HepG2 (cell line): ENCODE measurements at regions not wholly inside any gene's neighbourhood (a gene's known extent, or its start where the extent isn't known, plus 50 kb on each side); places are given as distances from the start of the nearest gene placed in this dataset.

Source experiments
- ATAC-seq: fragments of 200-7000 bp; cut with Tn5 transposase; 3 replicates; pipeline ENCODE4 v1.9.1; 2020; ENCODE audit warnings: mild to moderate bottlenecking, moderate library complexity
- BruUV-seq: library from RNA; stranded (reverse); fragments of 400-500 nt; replicated peaks from 2 replicates; lab custom pipeline; 2021; lab: Mats Ljungman, UMichigan
- CTCF ChIA-PET: fragments of 300-600 bp; formaldehyde crosslinking; extraction: SDS; loops from one replicate; lab custom pipeline; 2021; ENCODE audit warnings: low total read pairs, inconsistent platforms, low intra/inter-chr PET ratio; lab: Yijun Ruan, JAX
- POLR2A ChIA-PET: fragments of 350-600 bp; sonication (Branson Sonifier 250); formaldehyde crosslinking; loops from one replicate; lab custom pipeline; 2020; ENCODE audit warnings: antibody characterized with exemption, inconsistent platforms; lab: Yijun Ruan, JAX
- DNase-seq: peaks from one replicate; pipeline ENCODE4 v3.0.0-alpha.2; 2015; ENCODE audit warnings: low spot score
- FAIRE-seq: peaks from 3 replicates; lab custom pipeline; 2011; peaks lifted over from hg19 to GRCh38; lab: Jason Lieb, UNC
- H2AFZ ChIP-seq: one replicate; pipeline ENCODE4 v1.6.1; 2011; ENCODE audit warnings: low read length, inconsistent platforms
- H3K27ac ChIP-seq: fragments of 300-600 bp; 3 replicates; pipeline ENCODE4 v1.8.0; 2011; ENCODE audit warnings: mixed run types, mild to moderate bottlenecking, mixed read lengths, low read length, inconsistent platforms; ENCODE audit not compliant: insufficient read depth; ENCODE audit errors: extremely low read length
- H3K27me3 ChIP-seq, 2 experiments: fragments of 200-600 bp in 1 of 2; 2 replicates in 1 of 2; 3 replicates in 1 of 2; pipeline versions ENCODE4 v1.6.0 to v1.8.0; 2011; ENCODE audit warnings: low read length in 2 of 2, mild to moderate bottlenecking in 2 of 2, moderate library complexity in 2 of 2, inconsistent platforms in 1 of 2; ENCODE audit not compliant: insufficient read depth in 2 of 2, control insufficient read depth in 1 of 2
- H3K36me3 ChIP-seq, 2 experiments: fragments of 200-600 bp in 1 of 2; replicated peaks in 1 of 2; 2 replicates in 1 of 2; 3 replicates in 1 of 2; pipeline versions ENCODE4 v1.5.1 to v1.8.0; 2011; ENCODE audit warnings: low read length in 2 of 2, inconsistent platforms in 1 of 2; ENCODE audit not compliant: insufficient read depth in 2 of 2, control insufficient read depth in 1 of 2
- H3K4me1 ChIP-seq: 2 replicates; pipeline ENCODE4 v1.5.1; 2012; ENCODE audit warnings: low read length, inconsistent platforms; ENCODE audit not compliant: insufficient read depth
- H3K4me2 ChIP-seq: 2 replicates; pipeline ENCODE4 v1.6.0; 2011; ENCODE audit warnings: low read depth, low read length, inconsistent platforms
- H3K4me3 ChIP-seq, 3 experiments: fragments of 200-600 bp in 1 of 3; sonication (generic), shearing (Covaris generic) in 1 of 3; replicated peaks in 1 of 3; 2 replicates each; pipeline ENCODE4 v1.5.1; 2011 to 2016; ENCODE audit warnings: low read length in 3 of 3, inconsistent platforms in 2 of 3, low read depth in 2 of 3, mild to moderate bottlenecking in 2 of 3, control low read depth in 1 of 3, mixed read lengths in 1 of 3; ENCODE audit not compliant: insufficient read depth in 1 of 3
- H3K79me2 ChIP-seq: one replicate; pipeline ENCODE4 v1.6.1; 2011; ENCODE audit warnings: low read length, inconsistent platforms; ENCODE audit not compliant: insufficient read depth
- H3K9ac ChIP-seq: 2 replicates; pipeline ENCODE4 v1.6.0; 2011; ENCODE audit warnings: mild to moderate bottlenecking, low read depth, low read length, inconsistent platforms; ENCODE audit not compliant: insufficient read depth
- H3K9me3 ChIP-seq: 2 replicates; pipeline ENCODE4 v1.5.1; 2012; ENCODE audit warnings: mild to moderate bottlenecking, low read length
- H4K20me1 ChIP-seq: 2 replicates; pipeline ENCODE4 v1.6.0; 2011; ENCODE audit warnings: inconsistent platforms, mild to moderate bottlenecking, low read length, moderate library complexity; ENCODE audit not compliant: insufficient read depth
- ATF3 ChIP-seq: sonication (generic); formaldehyde crosslinking; IDR thresholded peaks from 2 replicates; pipeline ENCODE4 v1.4.0; 2020; ENCODE audit warnings: missing genetic modification reagents
- ELK4 ChIP-seq: sonication (generic); formaldehyde crosslinking; IDR thresholded peaks from 2 replicates; pipeline ENCODE4 v1.9.0; 2021; ENCODE audit warnings: missing genetic modification reagents, borderline replicate concordance
- KLF9 ChIP-seq: IDR thresholded peaks from 2 replicates; pipeline ENCODE4 v1.6.1; 2016; ENCODE audit warnings: low read depth
- MED8 ChIP-seq: sonication (generic); formaldehyde crosslinking; IDR thresholded peaks from 2 replicates; pipeline ENCODE4 v1.8.1; 2023; ENCODE audit warnings: mild to moderate bottlenecking, missing genetic modification reagents; ENCODE audit not compliant: insufficient replicate concordance
- MEIS2 ChIP-seq: sonication (generic); formaldehyde crosslinking; IDR thresholded peaks from 2 replicates; pipeline ENCODE4 v1.9.0; 2021; ENCODE audit warnings: mild to moderate bottlenecking, missing genetic modification reagents
- MTA1 ChIP-seq: sonication (generic); formaldehyde crosslinking; IDR thresholded peaks from 2 replicates; pipeline ENCODE4 v1.4.0; 2020; ENCODE audit warnings: missing genetic modification reagents, mild to moderate bottlenecking, borderline replicate concordance
- MTF2 ChIP-seq: sonication (generic); formaldehyde crosslinking; IDR thresholded peaks from 2 replicates; pipeline ENCODE4 v1.5.0; 2020; ENCODE audit warnings: missing genetic modification reagents, borderline replicate concordance
- NFKBIZ ChIP-seq: IDR thresholded peaks from 2 replicates; pipeline ENCODE4 v1.6.1; 2018; ENCODE audit warnings: missing genetic modification reagents, missing compliant biosample characterization
- SKI ChIP-seq: fragments of 450-650 bp; IDR thresholded peaks from one replicate; pipeline ENCODE4 v1.6.1; 2018; ENCODE audit warnings: mild to moderate bottlenecking; ENCODE audit not compliant: partially characterized antibody
- TRIM24 ChIP-seq: sonication (generic); formaldehyde crosslinking; IDR thresholded peaks from 2 replicates; pipeline ENCODE4 v1.8.0; 2022; ENCODE audit warnings: mild to moderate bottlenecking, missing genetic modification reagents
- ZBTB4 ChIP-seq: sonication (generic); formaldehyde crosslinking; IDR thresholded peaks from 2 replicates; pipeline ENCODE4 v1.4.0; 2020; ENCODE audit warnings: missing genetic modification reagents, mild to moderate bottlenecking, borderline replicate concordance
- ZNF205 ChIP-seq: IDR thresholded peaks from 2 replicates; pipeline ENCODE4 v1.6.1; 2018; ENCODE audit warnings: missing biosample characterization, missing genetic modification reagents
- ZNF615 ChIP-seq: sonication (generic); formaldehyde crosslinking; IDR thresholded peaks from 2 replicates; pipeline ENCODE4 v1.5.0; 2020; ENCODE audit warnings: mild to moderate bottlenecking, missing genetic modification reagents, borderline replicate concordance
- WGBS: methylation state at CpG from one replicate; pipeline ENCODE4 v1.1.6; 2017; ENCODE audit warnings: low lambda C conversion rate; 5-methylcytosine and 5-hydroxymethylcytosine counted together
- in situ Hi-C: cut with HindIII; loops from 2 replicates; pipeline ENCODE4 v1.10.0; 2017; ENCODE audit warnings: low pct_unique_long_range_greater_than_20kb; ENCODE audit not compliant: extremely low pct_ligation_motif_present
- intact Hi-C: fragments of 100-400 bp; cut with micrococcal nuclease; formaldehyde crosslinking; loops from one replicate; pipeline ENCODE4 v1.10.0; 2022; ENCODE audit not compliant: unreplicated experiment

GRCh38 chr13:80199585-80200292 lies 141.2 kb downstream of the SPRY2 start:
- Histone ChIP-seq H3K27me3 (no peaks in the 10 kb centered on the region), H3K9me3 (no peaks in the 10 kb centered on the region), H3K4me3 (no peak overlapping the region), H3K4me1 (no peaks in the 10 kb centered on the region), H3K4me2 (no peak overlapping the region), H4K20me1 (no peaks in the 10 kb centered on the region), H3K79me2 (no peaks in the 10 kb centered on the region), H3K9ac (no peak overlapping the region), H2AFZ (no peak overlapping the region), H3K36me3 (no peaks in the 10 kb centered on the region), H3K27ac (no peak overlapping the region)
- intact Hi-C loops (no loop called here), in situ Hi-C loops (no loop called here)
- no peak for DNase-seq
- no TSS peak for BruUV-seq
- WGBS, result 0% methylated on average over 3 of the region's 3 CpGs
- ChIA-PET CTCF (no interaction called here), POLR2A (no interaction called here)
- FAIRE-seq, result no peak
- no peak for TF ChIP-seq NFKBIZ
- TF ChIP-seq SKI, result no peak
- TF ChIP-seq ATF3, result no peak
- no peak for TF ChIP-seq TRIM24
- no peak for TF ChIP-seq ZNF205 (CRISPR knock-in tag)
- no peak for TF ChIP-seq KLF9 (CRISPR knock-in tag)
- TF ChIP-seq MEIS2 (CRISPR knock-in tag), result no peak
- TF ChIP-seq MED8 (CRISPR knock-in tag), result no peak
- TF ChIP-seq ZBTB4 (CRISPR knock-in tag), result no peak
- TF ChIP-seq ZNF615, result no peak
- no peak for TF ChIP-seq MTA1 (CRISPR knock-in tag)
- no peak for TF ChIP-seq ELK4 (CRISPR knock-in tag)
- TF ChIP-seq MTF2 (CRISPR knock-in tag), result no peak
- no peak for ATAC-seq
